ENCODE measurements at regions not wholly inside any gene's neighbourhood (a gene's known extent, or its start where the extent isn't known, plus 50 kb on each side); places are given as distances from the start of the nearest gene placed in this dataset.

DNA sequence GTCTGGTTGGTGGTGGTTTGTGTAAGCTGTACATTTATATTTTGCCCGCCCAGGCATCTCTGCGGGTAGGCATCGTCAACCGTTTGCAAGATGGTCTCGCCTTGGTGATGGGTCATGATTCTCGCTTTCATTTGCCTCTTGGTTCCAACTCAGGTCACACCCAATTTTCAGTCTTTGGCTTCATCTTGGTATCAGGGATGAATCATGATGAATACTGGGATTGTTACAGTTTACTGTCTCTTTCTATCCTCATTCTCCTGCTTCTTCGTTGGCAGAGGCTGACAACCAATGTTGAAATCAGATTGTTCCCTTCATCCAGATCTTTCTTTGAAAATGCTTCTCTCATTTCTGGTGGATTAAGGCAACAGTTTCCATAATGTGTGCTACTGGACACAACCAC is 129.7 kb upstream of the KAZN start:
- H3K4me3 ChIP-seq (ENCODE audit: low read depth, low read length), result no peak overlapping the region
- FAIRE-seq, result no peak
- DNase-seq (ENCODE audit: low read depth), result no peak
- H3K27me3 ChIP-seq (ENCODE audit: control insufficient read depth, insufficient read depth, low read length), result no peaks in the 10 kb centered on the region
- TF ChIP-seq, protein P1, sequence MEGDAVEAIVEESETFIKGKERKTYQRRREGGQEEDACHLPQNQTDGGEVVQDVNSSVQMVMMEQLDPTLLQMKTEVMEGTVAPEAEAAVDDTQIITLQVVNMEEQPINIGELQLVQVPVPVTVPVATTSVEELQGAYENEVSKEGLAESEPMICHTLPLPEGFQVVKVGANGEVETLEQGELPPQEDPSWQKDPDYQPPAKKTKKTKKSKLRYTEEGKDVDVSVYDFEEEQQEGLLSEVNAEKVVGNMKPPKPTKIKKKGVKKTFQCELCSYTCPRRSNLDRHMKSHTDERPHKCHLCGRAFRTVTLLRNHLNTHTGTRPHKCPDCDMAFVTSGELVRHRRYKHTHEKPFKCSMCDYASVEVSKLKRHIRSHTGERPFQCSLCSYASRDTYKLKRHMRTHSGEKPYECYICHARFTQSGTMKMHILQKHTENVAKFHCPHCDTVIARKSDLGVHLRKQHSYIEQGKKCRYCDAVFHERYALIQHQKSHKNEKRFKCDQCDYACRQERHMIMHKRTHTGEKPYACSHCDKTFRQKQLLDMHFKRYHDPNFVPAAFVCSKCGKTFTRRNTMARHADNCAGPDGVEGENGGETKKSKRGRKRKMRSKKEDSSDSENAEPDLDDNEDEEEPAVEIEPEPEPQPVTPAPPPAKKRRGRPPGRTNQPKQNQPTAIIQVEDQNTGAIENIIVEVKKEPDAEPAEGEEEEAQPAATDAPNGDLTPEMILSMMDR (IDR thresholded peaks at IDR 0.05; ENCODE audit: insufficient read depth, low read length, severe bottlenecking), result no peak
- H3K36me3 ChIP-seq (ENCODE audit: control insufficient read depth, insufficient read depth, low read length), result no peaks in the 10 kb centered on the region

DNA sequence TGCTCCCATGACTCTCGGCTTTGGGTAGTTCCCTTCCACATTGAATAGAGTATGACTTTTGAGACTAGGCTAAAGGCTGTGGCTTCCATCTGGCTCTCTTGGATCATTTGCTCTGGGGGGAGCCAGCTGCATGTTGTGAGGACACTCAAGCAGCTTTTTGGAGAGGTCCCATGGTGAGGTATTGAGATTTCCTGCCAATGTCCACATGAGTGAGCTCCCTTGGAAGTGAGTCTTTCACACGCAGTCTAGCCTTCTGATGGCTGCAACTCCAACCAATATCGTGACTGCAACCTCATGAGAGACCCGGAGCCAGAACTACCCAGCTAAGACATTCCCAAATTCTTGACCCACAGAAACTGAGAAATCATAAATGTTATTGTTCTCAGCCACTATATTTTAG is 127.7 kb upstream of the KAZN start:
- no peak for FAIRE-seq
- TF ChIP-seq, protein P1 (IDR thresholded peaks at IDR 0.05; ENCODE audit: insufficient read depth, low read length, severe bottlenecking), result no peak
- no peak for DNase-seq (ENCODE audit: low read depth)
- Histone ChIP-seq H3K36me3 (ENCODE audit: control insufficient read depth, insufficient read depth, low read length) (no peaks in the 10 kb centered on the region), H3K27me3 (ENCODE audit: control insufficient read depth, insufficient read depth, low read length) (no peaks in the 10 kb centered on the region), H3K4me3 (ENCODE audit: low read depth, low read length) (no peak overlapping the region)

DNA sequence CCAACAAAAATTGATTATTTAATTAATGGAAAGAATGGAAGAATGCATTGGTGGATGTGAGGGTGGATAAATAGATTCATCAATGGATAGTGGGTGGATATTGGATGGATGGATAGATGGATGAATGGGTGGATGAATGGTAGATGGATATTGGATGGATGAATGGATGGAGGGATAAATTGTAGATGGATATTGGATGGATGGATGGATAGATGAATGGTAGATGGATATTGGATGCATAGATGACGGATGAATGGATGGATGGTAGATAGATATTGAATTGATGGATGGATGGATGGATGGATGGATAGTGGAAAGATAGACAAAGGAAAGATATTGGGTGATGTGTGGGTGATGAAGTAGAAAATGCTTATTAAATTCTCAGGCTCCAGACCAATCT is 123.6 kb upstream of the KAZN start:
- TF ChIP-seq, protein P1 (IDR thresholded peaks at IDR 0.05; ENCODE audit: insufficient read depth, low read length, severe bottlenecking), result no peak
- no peaks in the 10 kb centered on the region for H3K36me3 ChIP-seq (ENCODE audit: control insufficient read depth, insufficient read depth, low read length)
- no peak for FAIRE-seq
- H3K27me3 ChIP-seq (ENCODE audit: control insufficient read depth, insufficient read depth, low read length), result no peaks in the 10 kb centered on the region
- DNase-seq (ENCODE audit: low read depth), result no peak
- no peak overlapping the region for H3K4me3 ChIP-seq (ENCODE audit: low read depth, low read length)

DNA sequence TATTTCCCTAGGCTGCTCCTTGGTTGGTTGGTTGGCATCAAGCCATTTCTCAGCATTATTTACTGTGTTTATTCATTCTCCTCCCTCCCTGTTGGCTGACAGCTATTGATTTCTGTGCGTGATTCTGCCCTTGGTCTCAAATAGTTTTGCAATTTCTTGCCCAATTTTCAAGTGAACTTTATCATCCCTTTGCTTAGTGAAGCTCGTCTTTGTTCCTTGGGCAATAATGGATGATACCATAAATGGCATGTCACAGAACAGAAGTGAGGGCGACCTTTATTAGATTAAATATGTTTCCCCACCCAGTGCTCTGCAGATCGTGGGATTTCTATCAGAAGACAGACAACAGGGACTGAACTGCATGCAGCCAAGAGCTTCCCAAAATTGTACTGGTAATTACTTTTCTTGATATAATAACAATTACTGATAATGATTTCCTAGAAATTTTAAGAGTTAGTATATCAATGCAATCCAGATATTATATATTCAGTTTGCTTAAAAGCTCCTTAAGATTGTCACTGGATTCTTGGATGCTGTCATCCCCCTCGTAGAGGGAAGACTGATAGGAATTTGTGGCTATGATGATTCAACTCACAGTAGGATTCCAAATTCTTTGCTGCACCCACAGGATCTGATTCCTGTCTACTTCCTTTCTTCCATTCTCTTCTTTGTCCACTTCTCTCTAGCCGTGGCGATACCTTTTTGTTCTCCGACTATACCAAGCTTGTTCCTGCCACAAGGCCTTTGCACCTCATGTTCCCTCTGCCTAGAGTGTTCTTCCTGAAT is 122.1 kb upstream of the KAZN start:
- no peaks in the 10 kb centered on the region for H3K27me3 ChIP-seq (ENCODE audit: control insufficient read depth, insufficient read depth, low read length)
- FAIRE-seq (no peak), DNase-seq (ENCODE audit: low read depth) (no peak)
- TF ChIP-seq, protein P1 (IDR thresholded peaks at IDR 0.05; ENCODE audit: insufficient read depth, low read length, severe bottlenecking), result no peak
- H3K36me3 ChIP-seq (ENCODE audit: control insufficient read depth, insufficient read depth, low read length), result no peaks in the 10 kb centered on the region
- H3K4me3 ChIP-seq (ENCODE audit: low read depth, low read length), result no peak overlapping the region

DNA sequence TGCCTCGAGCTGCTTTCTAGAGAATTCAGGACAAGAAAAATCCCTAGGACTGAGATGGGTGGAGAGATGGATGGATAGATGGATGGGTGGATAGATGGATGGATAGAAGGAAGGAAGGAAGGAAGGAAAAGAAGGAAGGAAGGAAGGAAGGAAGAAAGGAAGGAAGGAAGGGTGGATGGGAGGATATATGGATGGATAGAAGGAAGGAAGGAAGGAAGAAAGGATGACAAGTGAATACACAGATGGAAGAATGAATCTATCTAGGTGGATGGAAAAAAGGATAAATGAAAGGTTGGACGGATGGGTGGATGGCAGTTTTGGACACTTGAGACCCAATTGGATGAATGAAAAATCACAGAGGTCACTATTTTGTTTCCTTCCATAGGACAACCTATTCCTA is 120.4 kb upstream of the KAZN start:
- TF ChIP-seq, protein P1 (IDR thresholded peaks at IDR 0.05; ENCODE audit: insufficient read depth, low read length, severe bottlenecking), result no peak
- DNase-seq (ENCODE audit: low read depth), result no peak
- H3K4me3 ChIP-seq (ENCODE audit: low read depth, low read length), result no peak overlapping the region
- FAIRE-seq, result no peak
- no peaks in the 10 kb centered on the region for H3K27me3 ChIP-seq (ENCODE audit: control insufficient read depth, insufficient read depth, low read length)
- H3K36me3 ChIP-seq (ENCODE audit: control insufficient read depth, insufficient read depth, low read length), result no peaks in the 10 kb centered on the region

DNA sequence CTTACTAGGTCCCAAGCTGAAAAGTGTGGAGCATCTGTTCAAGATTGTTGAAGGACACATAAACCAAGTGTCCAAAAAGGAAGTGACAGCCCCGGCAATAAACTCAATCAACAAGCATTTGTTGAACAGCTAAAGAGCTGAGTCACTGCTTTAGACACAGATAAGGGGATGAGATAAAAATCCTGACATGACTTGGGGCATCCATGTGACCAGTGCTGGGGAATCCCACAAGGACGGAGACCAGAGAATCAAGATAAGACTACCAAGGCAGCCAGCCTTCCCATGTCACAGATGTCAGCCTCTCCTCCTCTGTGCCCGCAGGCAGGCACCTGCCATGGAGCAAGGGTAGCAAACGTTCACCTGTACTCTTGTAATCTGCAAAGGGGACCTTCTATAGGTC is 118.6 kb upstream of the KAZN start:
- TF ChIP-seq, protein P1 (IDR thresholded peaks at IDR 0.05; ENCODE audit: insufficient read depth, low read length, severe bottlenecking), result no peak
- no peak for DNase-seq (ENCODE audit: low read depth)
- Histone ChIP-seq H3K27me3 (ENCODE audit: control insufficient read depth, insufficient read depth, low read length) (no peaks in the 10 kb centered on the region), H3K36me3 (ENCODE audit: control insufficient read depth, insufficient read depth, low read length) (no peaks in the 10 kb centered on the region), H3K4me3 (ENCODE audit: low read depth, low read length) (no peak overlapping the region)
- FAIRE-seq, result no peak

Measured in bronchial epithelial cell (primary cell).